ENCODE measurements at regions not wholly inside any gene's neighbourhood (a gene's known extent, or its start where the extent isn't known, plus 50 kb on each side); places are given as distances from the start of the nearest gene placed in this dataset.

DNA sequence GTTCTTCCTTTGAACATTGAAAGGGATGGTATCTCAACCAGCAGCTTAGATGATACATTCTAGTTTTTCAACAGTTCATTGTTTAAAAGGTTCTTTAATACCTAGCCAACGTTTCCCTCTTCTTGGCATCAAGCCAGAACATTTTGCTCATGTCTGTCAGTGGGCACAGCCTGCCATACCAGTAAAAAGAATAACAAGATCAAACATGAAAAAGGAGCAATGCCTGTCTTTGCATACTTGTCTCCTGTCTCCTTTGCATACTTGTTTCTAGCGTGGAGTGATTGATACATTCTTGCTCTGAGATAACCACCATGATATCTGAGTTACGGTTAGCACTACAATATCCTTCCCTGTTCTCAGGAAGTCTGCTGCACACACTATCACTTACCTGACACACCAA is 248.6 kb upstream of the DAPK1 start:
- DNase-seq (ENCODE audit: low spot score) = no peak

DNA sequence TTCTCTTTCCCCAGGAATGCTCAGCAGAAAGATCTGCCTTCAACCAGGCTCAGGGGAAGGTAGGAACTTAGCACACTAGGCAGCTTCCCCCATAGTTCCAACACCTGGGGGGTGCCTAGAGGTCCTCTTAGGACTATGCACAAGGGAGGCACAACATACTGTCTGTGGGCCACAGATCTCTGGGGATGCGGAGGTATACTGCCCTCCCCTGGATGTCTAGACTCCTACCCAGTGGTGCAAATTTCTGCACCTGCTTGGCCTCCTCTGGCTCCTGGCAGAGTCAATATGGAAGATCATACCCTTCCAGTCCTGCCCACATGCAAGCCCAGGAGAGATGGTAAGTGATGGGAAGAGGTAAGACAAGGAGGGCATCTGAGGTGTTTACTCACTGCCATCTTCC is 247.5 kb upstream of the DAPK1 start:
- DNase-seq (ENCODE audit: low spot score) = no peak

DNA sequence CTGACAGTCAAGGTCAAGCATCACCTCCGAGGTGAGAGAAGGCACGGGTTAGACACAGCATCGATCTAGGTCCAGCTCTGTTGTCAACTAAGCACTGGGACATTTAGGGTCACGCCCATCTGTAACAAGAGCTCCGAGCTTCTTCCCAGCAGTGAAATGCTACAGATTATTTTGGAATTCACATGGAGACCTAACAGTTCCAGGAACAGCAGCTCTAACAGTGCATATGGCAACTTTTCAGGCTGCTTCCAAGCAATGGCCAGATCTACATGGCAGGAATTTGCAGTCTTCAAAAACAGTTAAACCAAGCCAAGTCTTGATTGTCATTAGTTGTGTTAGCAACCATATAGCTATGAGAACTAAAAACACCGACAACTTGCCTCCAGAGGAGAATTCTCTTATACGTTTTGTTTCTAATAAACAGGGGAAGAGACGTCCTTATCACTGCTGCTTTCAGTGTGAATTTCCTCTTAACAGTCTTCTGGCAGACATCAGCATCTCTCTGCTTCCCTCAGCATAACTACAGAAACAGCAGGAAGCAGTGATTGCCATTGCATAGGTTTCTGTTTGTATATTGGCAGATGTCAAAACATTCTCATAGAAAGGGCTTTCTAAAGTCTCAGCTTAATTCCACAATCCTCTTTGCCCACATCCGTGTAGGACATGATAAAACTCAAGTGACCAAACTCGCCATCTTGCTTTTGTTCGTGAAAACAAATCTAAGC is 242.1 kb upstream of the DAPK1 start:
- DNase-seq (ENCODE audit: low spot score) = no peak

DNA sequence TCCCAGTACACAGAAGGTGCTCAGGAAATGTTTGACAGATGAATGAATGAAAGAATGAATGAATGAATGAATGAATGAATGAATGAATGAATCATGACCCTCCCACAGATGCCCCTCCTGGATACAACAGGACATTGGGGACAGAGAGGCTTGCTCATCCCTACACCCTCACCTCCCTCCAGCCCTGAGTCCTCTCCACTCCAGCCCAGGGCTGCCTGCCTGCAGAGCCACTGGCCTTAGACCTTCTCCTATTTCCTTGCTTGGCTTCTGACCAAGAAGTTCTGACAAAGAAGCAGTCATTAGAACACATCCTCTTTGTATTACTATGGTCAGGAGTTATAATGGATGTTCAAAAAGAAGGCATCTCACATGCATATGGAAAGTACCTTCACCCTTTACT is 240.7 kb upstream of the DAPK1 start:
- DNase-seq (ENCODE audit: low spot score) = no peak

DNA sequence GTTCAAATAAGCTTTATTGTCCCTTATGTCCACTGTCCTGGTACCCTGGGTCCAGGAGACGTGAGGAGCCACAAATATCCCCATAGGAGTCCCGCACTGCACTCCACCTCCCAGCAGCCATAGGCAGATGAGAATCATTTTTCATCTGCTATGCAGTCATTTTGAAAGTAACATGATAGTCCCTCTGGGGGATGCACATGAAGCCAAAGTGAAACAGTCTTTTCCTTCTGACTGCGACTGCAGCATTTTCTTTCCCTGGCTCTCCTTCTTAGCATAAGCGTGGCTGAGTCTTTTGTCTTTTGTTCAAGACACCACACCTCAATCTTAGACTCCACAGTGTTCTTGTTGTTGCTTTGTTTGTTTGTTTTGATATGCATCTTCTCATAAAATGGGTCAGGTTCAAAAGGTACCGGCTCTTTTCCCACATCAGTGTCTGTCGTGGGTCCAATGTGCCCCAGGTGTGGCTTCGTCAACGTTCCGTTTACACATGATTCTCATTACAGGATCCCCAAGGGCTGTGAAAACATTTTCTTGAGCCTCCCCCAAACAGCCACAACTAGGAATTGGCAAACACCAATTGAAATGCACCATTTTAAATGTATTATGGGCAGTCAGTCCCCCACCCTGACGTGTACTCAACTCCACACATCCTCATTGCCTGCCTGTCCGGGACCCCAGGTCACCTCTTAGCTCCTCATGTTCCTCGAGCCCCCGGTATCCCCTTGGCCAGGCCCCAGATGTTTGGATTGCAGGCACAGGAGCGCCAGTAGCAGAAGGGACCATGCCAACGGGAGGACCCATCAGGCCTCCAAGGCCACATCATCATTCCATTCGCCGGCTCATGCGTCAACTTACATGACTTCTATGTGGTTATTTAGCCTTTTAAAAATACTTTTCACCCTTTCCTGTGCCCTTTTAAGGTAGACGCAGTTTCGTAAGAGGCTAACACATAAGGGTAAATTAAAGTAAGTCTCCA is 237.8 kb upstream of the DAPK1 start:
- DNase-seq (ENCODE audit: low spot score) = no peak

DNA sequence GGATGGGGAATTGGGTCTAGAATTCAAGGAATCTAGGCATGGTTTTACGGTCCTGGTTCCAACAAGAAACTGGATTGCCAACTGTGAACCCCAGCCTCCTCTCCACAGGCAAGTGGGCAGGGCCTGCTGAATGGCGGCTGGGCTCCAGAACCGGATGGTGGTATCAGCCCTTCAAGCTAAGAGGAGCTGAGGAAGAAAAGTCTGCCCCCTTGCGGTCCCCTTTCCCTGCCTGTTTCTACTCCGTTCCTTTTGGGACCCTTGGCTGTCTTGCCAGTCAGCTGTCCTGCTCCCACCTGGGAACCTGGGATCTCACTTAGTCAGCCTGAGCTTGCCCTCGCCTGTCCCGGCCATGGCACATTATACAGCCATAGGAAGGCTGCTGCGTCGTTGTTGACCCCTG is 234.4 kb upstream of the DAPK1 start:
- DNase-seq (ENCODE audit: low spot score) = no peak

DNA sequence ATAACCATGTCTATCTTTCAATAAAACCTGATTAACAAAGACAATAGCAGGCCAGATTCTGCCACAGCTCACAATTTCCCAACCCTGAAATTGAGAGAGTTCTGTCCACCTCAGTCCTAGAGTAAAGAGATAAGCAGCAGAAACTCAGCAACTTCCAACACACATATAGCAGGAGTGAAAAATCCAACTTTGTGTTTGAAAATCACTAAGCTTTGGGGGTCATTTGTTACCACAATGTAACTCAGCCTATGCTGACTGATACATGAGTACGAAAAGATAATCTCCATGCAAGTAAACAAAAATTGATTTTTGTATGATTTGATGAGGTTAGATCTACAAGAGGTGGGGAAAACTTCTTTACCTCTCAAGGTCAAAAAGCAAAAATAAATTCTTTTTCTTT is 231.0 kb upstream of the DAPK1 start:
- DNase-seq (ENCODE audit: low spot score) = no peak

DNA sequence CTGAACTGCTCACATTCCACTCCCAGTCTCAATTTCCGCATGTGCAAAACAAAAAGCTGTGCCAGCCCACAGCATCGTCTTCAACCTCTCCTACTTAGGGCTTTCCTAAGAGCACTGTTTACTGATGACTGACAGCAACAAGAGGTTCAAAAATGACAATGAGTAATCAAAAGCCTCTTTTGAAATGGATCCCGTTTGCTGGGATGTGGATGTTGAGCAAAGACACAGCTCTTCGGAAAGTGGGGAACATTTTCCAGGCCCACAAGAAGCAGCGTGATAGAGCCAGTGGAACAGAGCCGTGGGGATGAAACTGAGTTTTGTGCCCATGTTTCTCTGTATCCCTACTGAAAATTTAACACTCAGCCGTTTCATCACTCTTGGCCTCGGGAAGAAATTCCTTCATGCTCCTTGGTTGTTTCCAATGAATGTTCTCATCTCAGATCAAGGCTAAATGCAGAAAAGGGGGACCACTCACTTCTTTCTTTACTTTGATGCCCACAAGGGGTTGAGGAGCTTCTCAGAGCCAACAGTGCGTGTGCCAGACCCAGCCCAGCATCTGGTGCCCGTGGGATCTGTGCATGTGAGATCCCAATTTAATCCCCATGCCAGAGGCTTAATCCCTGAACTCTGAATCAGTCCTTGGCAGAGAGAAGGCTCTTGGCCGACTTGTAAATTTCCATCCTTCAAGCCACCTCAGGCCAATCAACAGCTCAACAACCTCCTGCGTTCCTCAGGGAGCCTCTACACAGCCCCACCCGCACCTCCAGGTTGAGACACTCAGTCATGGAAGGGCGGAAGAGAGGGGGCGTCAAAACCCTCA is 230.2 kb upstream of the DAPK1 start:
- DNase-seq (ENCODE audit: low spot score) = no peak

DNA sequence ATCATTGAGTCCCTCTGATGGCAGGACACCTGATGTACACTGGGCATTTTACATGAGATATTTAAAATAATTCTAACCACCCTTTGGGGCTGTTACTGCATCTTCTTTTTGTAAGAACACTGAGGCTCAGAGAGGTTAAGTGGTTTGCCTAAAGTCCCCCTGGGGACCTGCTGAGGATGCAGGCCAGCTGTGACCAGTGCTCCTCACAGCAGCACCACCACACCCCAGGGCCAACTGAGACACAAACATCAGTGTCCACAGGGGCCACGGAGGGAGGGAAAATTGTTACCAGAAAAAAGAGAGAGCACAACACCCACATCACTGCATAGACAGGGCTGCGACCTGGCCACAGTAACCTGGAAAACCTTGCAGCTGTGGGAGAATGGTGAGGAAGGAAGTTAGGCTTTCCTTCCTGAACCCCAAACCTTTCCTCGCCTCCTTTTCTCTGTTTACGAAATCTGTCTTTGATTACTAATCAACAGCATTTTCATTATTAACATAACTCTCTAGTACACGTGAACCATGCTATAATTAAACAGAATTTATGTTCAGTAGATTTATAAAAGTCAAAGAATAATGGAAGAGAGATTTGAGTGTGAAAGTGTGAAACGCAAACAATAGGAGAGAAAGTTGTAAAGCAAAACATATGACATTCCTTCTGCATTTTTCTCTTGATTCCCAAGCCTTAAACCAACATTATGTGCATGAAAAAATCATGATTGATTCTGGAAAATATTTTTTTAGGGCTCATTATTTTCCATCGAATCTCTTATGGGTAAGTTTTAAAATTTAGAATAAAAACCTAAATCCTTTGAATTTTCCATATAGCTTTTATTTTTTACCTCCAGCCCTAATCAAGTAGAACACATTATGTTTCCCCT is 228.1 kb upstream of the DAPK1 start:
- DNase-seq (ENCODE audit: low spot score) = no peak

DNA sequence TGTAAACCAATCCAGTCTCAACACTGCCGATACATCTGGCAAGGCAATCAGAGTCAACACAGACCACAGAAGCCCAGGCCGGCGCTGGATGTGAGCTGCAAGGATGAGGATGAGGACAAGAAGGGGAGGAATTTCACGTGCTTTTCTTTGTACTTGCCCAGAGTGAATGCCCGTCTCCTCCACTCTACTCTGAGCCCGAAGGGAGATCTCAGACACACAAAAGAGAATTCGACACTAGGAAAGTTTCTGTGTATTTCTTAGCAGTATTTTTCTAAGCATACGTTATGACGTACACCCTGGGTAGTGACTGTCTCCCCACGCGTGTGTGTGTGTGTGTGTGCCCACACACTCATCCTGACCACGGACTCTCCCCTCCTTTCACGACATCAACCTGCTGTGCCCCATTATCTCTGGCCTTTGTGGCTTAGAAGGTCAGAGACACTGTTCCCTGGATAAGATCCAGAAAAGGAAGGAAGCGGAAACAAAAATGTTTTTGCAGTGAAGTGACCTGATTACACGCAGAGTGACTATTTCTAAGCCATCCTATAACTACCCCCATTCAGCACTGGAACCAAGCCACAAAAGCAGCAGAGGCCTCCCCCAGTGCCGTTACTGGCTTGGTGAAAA is 227.3 kb upstream of the DAPK1 start:
- no peak for DNase-seq (ENCODE audit: low spot score)

DNA sequence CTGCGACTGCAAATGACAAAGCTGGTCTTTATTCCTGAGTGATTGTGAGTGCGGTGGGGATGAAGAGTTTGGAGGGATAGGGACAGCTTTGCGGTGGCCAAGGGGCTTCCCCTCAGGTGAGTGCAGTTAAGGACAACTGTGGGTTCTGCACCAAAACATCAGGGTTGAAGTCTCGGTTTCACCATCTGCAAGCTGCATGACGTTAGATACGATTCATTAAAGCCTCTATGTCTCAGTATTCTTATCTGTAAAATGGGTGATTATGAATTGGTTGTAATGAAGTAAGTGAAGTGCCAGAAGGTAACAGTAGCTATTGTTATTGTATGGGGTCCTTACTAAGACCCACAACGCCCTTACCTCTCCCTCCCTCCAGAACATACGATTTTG is 226.8 kb upstream of the DAPK1 start:
- no peak for DNase-seq (ENCODE audit: low spot score)

DNA sequence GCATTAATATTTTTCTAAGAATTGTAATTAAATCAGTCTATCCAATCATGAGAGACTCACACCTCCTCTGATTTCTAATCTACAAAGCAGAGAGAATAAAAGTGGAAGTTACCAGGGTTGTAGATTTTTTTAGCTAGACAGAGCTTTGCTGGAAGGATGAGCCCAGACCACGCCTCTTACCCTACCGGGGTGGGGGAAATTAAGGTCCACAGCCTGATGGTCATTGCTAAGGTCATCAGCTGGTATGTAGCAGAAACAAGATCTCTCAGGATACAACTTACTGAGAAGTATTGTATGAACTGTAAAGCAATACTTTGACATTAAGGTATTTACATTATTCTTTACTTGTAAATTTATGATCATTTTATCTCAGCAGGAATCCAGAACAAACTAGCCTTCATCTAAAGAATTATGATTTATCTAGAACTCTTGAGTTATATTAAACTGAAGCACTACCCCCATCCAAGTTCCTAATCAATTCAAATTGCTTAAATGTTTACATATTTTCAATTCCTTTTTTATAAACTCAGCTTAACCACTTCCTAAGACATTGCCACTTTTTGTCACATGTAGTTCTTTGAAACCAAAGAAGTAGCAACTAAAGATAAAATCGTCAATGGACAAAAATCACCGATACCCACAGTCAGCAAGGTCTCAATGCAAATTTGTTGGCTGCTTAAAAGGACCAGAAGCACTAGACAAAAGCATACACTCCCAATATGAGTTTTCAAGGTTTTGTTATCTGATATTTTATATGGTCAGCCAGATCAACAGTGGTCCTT is 225.8 kb upstream of the DAPK1 start:
- no peak for DNase-seq (ENCODE audit: low spot score)

DNA sequence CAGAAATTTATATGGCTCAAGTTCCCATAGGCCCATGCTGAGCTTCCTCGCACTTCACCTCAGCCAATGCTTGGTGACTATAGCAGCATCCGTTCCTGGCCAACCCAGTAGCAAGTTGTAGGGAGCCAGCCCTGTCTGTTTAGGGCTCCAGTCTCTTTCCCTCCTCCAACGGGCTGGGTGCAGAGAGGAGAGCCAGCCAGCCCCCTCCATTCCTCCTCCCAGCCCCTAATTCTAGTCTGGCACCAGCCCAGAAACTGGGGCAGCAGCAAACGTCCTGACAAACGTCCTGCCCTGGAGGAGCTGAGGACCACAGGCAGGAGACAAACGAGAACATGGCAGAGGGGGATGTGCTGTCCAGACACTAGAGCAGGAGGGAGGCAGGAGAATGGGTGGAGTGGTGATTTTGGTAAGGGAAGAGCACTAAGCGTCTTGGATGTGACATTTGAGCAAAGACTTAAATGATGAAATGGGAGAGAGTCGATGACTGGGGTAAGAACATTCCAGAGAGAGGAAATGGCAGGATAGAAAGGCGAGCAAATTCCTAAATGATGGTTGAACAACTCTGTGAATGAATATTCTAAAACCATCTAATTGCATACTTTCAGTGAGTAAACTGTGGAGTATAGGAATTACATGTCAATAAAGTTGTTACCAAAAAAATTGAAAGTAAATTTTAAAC is 222.5 kb upstream of the DAPK1 start:
- no peak for DNase-seq (ENCODE audit: low spot score)

DNA sequence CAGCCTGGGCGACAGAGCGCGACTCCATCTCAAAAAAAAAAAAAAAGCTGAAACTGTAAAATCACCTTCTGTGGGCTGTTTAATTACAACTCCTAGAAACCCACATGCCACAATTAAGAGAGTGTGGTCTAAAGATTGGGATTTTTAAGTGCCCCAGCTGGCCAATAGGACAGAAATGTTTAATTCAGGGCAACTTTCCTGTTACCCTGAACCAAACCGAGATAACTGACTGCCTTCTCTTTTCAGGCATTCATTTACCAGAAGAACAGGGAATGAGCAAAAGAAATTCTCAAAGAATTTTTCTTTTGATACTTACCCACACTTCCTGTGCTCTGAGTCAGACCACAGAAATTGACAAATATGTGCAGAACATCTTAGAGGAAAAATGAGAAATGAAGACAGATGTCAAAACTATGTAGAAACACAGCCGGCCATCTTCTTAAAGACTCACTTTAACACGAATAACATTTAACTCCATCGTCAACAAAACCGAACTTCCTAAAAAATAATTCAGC is 221.3 kb upstream of the DAPK1 start:
- peak; percentile 1 for DNase-seq (ENCODE audit: low spot score)

DNA sequence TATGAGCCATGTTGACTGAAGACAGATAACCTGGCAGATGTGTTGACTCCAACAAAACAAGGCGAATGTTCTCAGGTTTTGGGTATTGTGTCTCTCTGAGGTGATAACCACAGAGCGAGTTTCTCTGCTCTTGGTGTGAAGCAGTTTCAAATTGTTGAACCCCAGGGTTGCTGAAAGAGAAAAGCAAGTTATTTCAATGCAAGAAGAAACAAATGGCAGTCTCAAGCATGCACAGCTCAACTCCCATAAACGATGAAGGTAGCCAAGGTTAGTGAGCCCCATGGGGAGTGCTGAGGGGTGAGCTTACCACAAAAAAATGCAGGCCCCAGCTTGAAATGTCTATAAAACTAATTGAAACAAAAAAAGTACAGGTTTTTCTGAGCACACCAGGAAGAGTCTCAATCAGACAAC is 220.8 kb upstream of the DAPK1 start:
- DNase-seq (ENCODE audit: low spot score) = peak; percentile 5

DNA sequence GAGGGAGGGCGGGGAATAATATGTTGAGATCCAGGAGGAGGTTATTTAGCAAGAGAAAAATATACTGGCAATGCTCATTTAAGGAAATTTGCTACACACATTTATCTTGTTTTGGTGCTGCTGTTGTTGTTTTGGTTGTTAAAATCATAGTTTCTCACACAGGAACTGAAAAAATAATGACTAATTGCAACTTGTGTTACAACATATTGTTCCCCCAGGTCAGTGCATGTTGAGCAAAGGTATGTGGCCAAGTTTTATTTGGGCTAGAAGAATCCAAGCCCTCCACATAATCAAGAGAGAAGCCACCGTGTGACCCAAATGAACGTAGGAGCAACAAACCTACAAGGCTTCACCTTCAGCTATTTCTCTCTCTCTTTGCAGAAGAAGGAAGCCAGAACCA is 220.3 kb upstream of the DAPK1 start:
- DNase-seq (ENCODE audit: low spot score) = no peak

DNA sequence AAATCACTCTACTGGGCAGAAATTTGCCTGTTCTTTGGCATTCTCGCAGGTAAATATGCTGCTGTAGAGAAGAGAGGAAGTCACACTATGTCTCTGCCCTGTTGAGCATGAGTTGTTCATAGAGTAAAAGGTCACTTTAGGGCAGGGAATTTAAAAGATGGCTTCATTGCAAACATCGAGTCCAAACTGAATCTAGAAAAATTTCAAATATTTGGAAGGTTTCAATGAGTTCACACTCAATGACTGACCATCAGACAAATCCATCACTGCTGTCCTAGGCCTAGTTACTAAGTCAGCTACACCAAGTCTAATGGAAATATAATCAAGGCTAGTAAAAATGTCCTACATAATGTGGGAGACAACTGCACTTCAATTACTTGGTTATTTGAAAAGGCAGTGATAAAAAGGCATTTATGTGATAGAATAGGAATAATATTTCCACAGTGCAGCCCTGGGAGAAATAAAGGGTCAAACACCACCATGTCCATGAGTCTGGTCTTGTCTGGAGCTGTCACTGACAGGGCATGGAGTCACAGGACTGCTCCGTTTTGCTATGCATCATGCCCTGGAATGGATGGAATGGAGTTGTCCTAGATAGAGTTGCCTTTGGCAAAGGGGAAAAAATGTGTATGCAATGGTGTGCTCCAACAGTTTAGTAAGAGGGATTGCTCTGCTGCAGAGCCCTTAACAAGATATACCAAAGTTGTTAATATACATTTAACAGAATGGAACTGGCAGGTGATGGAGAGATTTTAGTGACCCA is 218.5 kb upstream of the DAPK1 start:
- no peak for DNase-seq (ENCODE audit: low spot score)

DNA sequence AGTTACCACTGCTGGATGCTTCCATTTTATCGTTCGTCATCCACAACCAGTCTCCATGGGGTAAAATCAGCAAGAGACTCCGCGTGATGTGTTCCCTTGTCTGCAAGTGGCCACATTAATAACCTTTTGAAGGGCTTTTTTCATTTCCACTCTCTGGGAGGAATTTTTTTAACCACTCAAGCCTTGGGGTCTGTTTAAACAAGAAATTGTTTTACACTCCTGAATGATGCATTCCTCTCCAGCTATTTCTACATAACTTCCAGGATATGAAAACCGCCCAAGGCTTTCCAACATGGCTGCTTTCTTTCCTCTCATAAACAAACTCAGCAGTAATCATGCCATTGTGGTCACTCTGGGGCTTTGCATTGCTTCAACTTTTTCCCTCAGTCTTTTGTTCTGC is 217.2 kb upstream of the DAPK1 start:
- no peak for DNase-seq (ENCODE audit: low spot score)

DNA sequence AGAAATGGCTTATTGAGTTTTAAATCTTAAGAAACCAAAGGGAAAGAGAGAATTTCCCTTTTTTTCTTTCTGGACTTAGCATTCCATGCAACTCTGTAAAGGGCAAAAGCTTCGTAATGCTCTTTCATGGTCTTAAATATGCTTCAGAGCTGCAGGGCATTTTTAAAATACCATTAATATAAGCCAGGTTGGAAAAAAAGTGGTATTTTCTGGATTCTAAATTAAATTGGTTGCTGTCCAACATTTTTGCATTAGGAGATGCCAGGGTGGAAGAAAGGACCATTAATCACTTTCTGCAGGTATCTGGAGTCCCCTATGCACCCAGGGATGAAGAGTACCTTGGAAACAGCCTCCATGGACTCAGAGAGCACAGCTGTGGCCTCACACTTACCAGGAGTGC is 215.1 kb upstream of the DAPK1 start:
- no peak for DNase-seq (ENCODE audit: low spot score)
